ENCODE measurements at regions not wholly inside any gene's neighbourhood (a gene's known extent, or its start where the extent isn't known, plus 50 kb on each side); places are given as distances from the start of the nearest gene placed in this dataset.
"Not testable (repeated sequence)": the region's sequence is repeated elsewhere in the genome, so short reads cannot be mapped to it uniquely, and the experiment has no call there.

DNA sequence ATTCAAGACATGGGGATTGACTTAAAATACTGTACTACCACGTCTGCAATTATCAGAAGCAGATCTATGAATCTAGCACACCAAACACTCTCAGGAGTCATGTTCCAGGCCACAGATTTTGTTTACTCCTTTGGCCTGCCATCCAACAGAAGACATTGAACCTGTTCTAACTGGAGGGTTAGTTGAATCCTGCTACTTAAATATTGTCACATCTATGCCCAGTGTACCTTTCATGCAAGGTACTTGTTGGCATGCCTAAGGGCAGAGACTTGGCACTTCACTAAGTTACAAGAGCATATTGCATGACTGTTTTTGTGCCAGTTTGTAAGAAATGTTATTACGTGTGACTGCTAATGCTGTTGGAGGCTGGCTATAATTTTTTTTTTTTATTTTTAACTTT, 126.9 kb upstream of the BCOR start:
- no peak for DNase-seq

DNA sequence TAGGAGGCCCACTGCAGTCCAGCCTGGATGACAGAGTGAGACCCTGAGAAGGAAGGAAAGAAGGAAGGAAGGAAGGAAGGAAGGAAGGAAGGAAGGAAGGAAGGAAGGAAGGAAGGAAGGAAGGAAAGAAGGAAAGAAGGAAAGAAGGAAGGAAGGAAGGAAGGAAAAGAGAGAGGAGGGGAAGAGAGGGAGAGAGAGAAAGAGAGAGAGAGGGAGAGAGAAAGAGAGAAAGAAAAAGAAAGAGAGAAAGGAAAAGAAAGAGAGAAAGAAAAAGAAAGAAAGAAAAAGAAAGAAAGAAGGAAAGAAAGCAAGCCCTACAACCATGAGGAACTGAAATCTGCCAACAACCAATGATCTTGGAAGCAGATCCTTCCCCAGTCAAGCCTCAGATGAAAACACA, 124.9 kb upstream of the BCOR start:
- DNase-seq, result not testable (repeated sequence)

DNA sequence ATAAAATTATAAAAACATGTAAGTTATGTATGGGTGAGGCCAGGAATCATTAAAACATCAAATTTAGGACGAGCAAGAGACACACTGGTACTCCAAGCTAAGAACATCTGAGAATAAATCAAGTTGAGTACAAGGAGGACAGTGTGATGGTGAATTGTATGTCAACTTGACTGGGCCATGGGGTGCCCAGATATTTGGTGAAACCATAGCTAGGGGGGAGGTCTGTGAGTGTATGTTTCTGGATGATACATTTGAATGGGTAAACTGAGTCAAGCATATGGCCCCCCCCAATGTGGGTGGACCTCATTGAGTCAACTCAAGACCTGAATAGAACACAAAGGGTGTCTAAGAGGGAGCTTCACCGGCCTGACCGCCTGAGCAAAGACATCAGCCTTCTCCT, 115.3 kb upstream of the BCOR start:
- no peak for DNase-seq

DNA sequence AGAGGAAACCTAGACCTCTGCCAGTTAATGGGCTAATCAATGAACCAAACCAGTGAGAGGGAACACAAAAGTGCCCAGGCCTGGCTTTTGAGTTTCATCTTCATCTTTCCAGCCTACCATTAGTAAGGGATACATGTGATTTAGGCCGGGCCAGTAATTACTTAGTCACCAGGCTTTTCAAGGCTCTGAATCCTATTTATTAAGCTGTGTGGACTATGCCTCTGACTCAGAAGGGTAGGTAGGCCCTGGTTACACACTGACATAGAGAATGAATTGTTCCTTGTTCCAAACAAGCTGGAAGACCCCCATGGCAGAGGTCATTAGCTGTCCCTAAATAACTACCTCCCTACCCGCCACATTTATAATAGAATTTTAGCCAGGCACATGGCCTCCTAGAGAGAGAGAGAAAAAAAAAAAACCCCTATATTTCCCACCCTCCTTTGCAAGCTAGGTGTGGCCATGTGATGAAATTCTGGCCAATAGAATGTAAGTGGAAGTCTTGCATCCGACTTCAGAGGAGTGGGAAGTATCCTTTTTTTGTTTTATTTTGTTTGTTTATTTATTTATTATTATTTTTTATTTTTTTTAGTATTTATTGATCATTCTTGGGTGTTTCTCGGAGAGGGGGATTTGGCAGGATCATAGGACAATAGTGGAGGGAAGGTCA, 112.3 kb upstream of the BCOR start:
- DNase-seq, result no peak

DNA sequence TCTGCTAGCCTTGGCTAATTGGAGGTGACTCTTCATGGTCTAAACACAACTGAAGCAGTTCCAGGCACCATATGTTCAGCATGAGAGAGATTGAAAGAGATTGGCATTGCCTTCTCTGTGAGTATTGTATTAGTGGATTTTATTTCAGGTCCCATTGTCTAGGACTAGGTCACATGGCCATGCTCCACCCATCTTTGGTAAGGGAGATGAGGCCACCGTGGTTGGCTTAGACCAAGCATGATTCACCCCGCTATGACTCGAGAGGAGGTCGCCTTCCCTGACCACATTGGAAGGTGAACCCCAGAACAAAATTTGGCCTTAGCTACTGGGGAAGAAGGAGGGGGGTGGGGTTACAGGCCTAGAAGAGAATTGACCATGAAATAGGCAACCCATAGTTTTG, 109.9 kb upstream of the BCOR start:
- peak in 1 of 2 experiments; percentile 1 for DNase-seq

DNA sequence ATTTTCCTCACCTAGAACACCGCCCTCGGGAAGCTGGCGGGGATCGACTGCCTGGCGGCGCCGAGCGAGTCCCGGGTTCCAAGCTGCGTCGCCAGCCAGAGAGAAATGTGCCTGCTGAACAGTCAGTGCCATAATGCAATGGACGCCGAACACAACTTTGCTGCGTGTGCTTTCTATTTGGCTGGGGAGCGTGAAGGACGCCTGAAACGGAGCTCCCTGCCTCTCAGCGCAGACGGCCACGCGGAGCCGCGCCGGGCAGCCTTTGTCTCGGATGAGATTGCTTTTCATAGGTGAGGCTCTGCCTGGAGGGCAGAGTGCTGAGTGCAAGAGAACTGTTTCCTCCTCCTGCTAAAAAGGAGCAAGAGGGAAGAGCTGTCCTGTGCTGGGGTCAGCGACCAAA, 107.7 kb upstream of the BCOR start:
- DNase-seq, result no peak

DNA sequence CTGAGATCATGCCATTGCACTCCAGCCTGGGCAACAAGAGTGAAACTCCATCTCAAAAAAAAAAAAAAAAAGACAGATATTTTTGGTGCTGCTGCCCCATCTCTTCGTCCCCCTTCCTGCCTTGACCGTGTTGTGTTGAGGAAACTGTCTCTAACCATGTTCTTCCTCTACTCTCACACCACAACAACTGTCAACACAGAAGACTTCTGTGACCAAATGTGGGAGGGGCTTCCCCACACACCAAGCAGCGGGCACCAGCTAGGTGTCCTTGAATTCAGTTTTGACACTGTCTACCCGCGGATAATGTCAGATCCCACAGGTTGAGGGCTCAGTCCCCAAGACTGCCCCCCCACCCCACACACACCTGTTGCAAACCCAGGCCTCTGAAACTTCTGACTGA, 104.7 kb upstream of the BCOR start:
- DNase-seq, result no peak

DNA sequence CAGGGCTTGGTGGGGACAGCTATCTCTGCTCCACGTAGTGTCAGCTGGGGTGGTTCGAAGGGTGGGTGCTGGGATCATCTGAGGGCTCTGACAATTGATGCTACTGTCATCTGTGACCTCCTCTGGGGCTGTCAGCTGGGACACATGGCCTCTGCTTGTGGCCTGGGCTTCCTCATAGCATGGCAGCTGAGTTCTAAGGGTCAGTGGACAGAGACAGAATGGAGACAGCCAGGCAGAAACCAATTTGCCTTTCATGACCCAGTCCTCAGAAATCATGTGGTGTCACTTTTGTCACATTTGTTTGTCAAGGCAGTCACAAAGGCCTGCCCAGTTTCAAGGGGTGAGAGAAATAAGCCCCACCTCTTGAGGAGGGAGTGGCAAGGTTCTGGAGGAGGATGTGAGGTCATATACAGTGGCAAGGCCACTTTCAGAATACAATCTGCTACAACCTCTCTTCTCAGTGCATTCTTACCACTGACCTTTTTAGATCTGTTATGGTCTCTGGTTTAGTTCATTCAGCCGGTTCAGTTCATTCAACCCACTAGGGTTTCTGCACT, 103.6 kb upstream of the BCOR start:
- no peak for DNase-seq

DNA sequence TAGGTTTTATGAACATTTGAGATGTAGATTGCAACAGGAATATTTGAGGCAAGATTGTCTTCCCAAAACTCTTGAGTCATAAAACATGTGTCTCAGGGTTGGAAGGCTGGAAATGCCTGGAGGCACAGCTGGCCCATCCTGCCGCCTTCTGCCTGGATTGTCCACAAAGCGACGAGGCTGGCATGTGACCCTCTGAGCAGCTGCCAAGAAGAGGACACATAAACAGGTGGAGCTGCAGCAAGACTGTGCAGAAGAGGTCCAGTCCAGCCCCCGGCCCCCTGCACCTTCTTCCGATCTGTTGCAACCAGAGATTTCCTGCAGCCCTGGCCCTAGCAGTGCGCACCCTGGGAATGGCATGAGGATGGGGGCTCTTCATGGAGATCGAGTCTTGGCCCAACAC, 101.9 kb upstream of the BCOR start:
- DNase-seq, result no peak

DNA sequence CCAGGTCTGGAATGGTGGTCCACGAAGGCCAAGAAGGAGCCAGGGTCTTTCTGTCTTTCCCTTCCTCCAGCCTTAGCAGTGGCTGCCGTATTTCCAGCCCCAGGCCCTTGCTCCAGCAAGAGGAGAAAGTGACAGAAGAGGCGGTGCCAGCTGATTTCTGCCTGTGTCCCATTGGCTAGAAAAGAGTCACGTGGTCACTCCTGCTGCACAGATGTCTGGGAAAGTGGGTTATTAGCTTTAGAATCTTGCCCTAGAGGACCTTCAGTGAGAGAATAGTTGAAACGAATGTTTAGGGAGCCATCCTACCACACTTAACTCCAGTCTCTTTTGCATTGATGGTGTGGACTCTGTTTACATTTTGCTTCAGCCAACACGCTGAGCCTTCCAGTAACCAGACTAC, 99.3 kb upstream of the BCOR start:
- DNase-seq, result no peak

DNA sequence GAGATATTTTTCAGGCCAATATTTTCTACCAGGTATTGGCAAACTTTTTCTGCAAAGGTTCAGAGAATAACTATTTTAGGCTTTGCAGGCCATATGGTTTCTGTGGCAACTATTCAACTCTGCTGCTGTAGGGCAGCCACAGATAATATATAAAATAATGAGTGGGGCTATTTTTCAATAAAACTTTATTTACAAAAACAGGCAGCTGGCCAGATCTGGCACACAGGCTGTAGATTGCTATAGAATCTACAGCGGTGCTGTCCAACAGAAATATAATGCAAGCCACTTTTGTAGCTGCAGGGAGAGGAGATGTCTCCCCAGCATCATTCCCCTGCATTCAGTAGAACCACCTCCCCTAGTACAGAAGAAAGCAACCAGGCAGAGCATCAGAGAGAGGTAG, 97.6 kb upstream of the BCOR start:
- no peak for DNase-seq

DNA sequence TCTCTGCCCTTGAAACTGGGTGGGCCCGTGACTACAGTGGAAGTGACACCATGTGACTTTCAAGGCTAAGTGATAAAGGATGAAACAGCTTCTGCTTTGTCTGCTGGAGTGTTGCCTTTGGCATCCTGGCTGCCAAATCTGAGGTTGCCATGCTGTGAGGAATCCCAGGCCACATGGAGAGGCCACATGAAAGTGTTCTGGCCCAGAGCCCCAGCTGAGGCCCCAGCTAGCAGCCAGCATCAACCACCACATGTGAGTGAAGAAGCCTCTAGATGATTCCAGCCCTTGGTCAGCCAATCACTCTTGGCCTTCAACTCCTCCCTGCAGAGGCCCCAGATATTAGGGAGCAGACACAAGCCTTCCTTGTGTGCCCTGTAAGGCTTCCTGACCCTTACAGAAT, 94.4 kb upstream of the BCOR start:
- DNase-seq, result no peak

DNA sequence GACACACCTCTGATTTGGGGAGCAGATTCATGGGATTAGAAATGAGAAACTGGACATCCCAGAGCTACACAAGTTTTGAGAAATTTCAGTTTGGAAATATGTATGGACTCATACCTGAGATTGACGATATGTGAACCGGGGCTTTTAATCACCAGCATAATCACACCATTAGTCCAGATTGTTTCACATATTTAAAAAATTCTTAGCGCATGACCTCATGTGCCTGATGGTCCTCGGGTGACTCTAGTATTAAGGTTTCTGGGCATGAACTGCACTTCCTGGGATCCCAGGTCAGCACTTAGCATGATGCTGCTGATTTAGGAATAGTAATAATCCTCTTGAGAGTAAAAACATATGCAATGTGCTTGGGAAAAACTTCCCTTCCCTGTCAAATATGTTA, 91.9 kb upstream of the BCOR start:
- no peak for DNase-seq

DNA sequence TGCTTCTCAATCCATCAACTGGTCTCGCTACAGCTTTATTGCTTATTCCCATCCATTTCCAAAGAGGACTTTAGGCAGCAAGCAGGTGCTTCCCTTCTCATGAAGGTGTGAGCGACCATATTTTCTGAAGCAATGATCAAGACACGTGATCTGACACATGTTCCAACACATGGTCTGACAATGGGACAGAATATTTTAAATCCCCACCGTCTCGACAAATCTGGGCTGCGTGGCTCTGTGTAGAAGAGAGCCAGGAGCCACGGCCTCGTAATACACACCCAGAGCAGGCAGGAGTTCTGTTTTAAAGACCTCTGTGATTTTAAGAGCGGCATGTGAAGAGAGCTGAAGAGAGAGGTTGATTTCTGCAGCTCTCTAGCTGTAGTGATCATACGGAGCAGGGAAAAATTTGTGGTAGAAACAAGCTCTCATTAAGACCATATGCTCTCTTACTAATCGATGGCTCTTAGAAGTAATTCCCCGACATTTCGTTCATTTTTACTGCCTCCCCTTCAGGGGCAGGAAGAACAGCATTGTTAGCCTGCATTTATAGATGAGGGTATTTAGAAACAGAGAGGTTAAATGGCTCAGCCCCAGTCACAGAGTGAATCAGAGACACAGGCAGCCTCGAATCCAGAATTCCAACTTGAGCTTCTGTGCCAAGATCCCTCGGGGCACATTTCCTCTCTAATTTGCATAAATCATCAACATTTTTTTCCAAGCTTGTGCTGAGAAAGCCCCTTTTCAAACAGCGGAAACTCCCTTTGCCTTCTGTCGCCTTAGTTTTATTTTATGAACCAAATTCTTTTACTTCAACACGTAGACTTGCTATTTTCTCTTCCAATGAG, 91.0 kb upstream of the BCOR start:
- no peak for DNase-seq

DNA sequence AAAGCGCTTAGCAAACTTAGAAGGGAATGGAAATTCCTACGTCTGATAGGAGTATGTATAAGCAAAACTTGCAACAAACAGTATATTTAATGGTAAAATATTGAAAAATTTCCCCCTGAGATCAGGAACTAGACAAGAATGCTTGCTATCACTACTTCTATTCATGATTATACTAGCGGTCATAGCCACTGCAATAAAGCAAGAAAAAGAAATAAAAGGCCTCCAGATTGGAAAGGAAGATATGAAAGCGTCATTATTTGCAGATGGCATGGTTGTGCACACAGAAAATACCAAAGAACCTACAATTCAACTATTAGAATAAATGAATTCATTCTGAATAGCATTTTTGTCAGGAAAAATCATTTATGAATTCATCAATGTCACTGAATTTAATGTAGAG, 87.2 kb upstream of the BCOR start:
- no peak for DNase-seq

DNA sequence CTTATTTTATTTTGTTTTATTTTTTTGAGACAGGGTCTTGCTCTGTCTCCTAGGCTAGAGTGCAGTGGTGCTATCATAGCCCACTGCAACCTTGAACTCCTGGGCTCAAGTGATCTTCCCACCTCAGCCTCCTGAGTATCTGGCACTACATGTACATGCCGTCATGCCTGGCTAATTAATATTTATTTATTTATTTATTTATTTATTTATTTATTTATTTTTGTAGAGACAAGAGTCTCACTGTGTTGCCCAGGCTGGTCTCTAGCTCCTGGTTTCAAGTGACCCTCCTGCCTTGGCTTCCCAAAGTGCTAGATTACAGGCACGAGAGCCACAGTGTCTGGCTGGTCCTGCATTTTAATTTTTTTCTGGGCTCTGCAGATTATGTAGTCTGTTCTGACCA, 84.9 kb upstream of the BCOR start:
- DNase-seq, result no peak

DNA sequence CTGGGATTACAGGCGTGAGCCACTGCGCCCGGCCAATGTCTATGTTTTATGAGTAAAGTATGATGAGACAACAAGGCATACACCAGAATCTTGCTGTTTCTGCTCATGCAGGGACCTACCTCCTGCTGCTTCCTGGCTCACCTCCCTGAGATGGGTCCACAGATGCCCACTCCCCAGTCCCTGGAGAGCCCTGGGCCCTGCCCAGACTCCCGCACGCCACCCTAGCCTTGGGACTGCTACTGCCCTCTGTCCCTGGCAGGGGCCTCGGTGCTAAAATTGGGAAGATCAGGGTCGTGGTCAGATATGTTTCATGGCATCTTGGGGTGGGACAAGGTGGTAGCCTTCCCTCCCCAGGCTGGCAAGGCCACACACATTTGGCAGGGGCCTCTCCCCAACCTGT, 84.3 kb upstream of the BCOR start:
- DNase-seq, result no peak

DNA sequence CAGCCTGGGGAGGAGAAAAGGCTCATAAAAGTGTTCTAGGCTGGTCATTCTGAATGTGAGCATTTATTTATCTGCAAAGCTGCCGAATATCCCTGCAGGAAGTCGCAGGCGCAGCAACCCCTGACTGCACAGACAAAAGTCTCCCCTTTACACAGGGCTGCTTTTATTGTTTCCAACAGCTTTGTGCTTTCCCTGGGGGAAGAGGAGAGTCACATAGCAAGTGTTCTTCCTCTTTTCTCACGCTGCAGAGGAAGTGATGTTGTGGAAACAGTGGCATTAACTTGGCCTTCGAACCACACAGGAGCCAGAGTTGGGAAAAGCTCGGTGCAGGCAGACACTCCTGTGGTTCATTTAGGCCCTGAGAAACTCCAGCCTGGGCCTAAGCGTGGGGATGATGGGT, 81.5 kb upstream of the BCOR start:
- no peak for DNase-seq

DNA sequence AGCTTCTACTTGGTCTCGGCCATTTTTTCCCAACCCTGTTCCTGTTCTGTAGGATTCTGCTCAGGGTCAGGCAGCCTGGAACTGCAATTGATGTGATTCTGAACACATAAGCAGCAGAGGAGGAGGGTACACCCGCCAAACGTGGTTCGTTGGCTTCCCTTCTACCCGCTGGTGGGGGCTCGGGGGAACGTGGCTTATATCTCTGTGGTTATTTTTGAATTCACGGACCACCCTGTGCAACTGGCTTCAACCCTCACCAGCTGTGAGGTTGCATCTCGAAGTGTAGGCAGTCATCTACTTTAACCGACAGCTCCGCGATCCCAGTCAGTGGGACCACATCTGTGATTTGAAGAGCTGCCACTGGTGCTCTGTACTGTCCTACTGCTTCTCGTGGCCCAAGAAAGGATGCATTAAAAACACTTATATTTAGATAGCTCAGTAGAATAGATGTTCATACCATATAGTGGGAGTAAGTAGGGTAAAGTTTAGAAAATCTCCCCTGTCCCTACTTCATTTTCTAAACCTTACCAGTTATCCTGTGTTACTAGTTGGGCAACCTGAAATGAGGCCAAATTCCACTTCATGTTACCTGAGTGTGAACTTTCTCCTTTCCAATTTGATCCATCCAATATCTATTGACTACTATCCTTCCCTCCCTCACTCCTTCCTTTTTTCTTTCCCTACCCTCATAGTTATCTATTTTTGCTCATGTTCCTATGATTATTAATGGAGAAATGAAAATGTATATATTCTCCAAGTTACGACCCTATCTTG, 80.4 kb upstream of the BCOR start:
- no peak for DNase-seq

DNA sequence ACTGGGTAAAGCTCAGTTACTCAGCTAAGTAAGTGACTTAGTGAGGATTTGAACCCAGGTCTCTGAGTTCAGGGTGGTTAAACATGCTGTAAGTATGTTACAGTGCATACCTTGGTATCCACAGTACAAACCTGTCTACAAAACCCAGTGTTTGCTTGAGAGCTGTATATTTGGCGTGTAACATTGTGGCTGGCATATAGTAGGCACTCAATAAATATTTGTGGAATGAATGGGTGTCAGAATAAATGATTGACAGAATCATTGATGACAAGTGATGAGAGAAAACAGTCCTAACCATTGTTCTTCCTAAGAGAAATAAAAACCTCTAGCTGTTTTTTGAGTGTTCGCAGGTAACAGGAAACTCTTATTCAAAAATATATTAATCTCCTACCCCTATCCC, 79.7 kb upstream of the BCOR start:
- DNase-seq, result no peak

DNA sequence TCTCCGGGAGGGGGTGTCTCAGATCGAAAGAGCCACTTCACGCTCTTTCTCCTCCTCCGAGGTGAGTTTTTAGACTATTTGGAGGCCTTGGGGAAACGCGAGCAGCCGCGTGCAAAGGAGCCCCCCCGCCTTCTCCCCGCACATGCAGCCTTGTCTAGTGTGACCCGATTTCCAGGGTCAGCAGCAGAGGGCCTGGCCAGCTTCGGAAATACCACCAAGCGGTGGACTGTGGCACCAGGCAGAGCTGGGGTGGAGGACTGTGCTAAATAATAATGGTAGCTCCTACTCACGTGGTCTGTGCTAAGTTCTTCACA, 79.3 kb upstream of the BCOR start:
- no peak for DNase-seq

DNA sequence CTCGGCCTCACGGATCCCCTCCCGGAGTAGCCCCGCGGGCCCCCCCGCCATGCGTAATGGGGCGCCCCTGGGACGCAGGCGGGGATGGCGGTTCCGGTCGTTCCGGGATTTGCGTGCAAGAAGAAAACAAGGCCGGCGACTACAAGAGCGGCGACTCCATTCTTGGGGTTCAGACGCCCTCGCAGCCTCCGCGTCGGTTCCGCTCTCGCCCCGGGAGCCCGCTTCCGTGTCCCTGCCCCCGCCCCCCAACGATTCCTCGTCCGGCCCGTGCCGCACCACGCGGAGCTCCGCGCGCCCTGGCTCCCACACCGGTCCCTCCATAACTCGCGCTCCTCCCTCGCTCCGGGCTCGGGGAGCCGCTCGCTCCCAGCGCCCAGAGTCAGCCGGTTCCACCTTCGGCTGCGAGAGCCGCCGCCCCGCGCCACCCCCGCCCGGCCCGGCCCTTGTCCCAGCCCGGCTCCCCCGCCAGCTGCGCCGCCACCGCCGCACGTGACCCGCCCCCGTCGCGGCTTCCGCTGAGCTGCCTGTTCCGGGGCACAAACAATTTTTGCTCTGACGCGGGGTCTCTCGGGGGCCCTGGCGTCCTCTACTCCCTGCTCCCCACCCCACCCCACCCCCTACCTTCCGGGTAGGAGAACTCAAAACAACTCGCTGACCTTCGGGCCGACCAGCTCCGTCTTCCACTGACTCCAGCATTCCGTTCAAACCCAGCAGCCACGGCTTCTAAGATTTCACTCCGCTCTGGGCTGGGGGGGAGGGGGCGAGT, 78.8 kb upstream of the BCOR start:
- DNase-seq, result peak; percentile 66 to 69

Data from activated CD4-positive, alpha-beta T cell treated with anti-CD3 and anti-CD28 coated beads, Interleukin-2, amount 50 U/mL, for 4 hours (primary cell).